Activated CD8-positive, alpha-beta T cell treated with anti-CD3 and anti-CD28 coated beads, Interleukin-2, amount 10 ng/mL, durations not matched to agents 7 days and 5 days (primary cell): ENCODE measurements at regions not wholly inside any gene's neighbourhood (a gene's known extent, or its start where the extent isn't known, plus 50 kb on each side); places are given as distances from the start of the nearest gene placed in this dataset.
"Not testable (repeated sequence)": the region's sequence is repeated elsewhere in the genome, so short reads cannot be mapped to it uniquely, and the experiment has no call there.

Source experiments
- ATAC-seq: fragments of 150-1000 bp; cut with Tn5 transposase; one replicate; pipeline ENCODE4 v1.10.0; 2021; ENCODE audit warnings: moderate library complexity
- CTCF ChIA-PET: fragments of 350-600 bp; sonication (Branson Sonifier 250); formaldehyde crosslinking; loops from one replicate; lab custom pipeline; 2021; ENCODE audit warnings: antibody characterized with exemption; lab: Charles Lee
- POLR2A ChIA-PET: fragments of 350-600 bp; sonication (Branson Sonifier 250); formaldehyde crosslinking; loops from one replicate; lab custom pipeline; 2021; ENCODE audit warnings: antibody characterized with exemption; lab: Charles Lee
- DNase-seq: peaks from one replicate; pipeline ENCODE4 v3.0.0-alpha.2; 2020
- H3K27ac Mint-ChIP-seq: one replicate; pipeline ENCODE4 v1.8.0; 2021; ENCODE audit warnings: mild to moderate bottlenecking, mixed read lengths
- H3K27me3 Mint-ChIP-seq: one replicate; pipeline ENCODE4 v1.8.0; 2021; ENCODE audit warnings: low read depth, mixed read lengths
- H3K36me3 Mint-ChIP-seq: one replicate; pipeline ENCODE4 v1.8.0; 2021; ENCODE audit warnings: low read depth, mixed read lengths
- H3K4me1 Mint-ChIP-seq: one replicate; pipeline ENCODE4 v1.8.0; 2021; ENCODE audit warnings: low read depth, mixed read lengths
- H3K4me3 Mint-ChIP-seq: one replicate; pipeline ENCODE4 v1.8.0; 2021; ENCODE audit warnings: mild to moderate bottlenecking, mixed read lengths
- H3K9me3 Mint-ChIP-seq: one replicate; pipeline ENCODE4 v1.8.0; 2022; ENCODE audit warnings: mixed read lengths; ENCODE audit not compliant: insufficient read depth

DNA sequence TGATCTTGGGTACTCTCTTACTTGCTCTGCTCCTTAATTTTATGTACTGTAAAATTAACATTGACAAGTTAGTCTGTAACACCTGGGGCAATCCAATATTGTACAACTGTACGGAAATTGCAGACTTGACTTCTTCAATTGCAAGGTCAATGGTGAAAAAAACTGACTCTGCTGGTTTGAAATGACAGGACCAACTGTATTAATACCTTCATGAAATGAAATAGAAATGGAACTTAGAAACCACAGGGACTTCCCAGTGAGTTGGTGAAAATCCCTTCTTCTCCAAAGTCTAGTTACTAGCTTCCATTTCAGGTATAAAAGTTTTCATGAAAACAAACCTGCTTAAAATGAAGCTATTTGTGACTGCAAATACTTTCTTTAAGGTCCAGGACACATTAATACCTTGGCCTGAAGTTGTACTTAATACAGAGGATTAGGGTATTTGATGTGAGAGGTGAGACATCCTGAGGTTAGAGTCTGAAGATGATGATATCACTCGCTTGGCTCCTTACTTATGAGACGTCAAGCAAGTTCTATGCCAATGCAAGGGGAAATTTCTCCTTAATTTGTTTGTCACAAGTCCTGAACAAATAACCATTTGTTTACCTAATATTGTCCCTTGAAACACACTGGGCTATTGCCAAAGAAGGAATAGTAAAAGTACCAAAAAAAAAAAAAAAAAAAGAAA is 226.2 kb upstream of the TP63 start:
- POLR2A ChIA-PET: no interaction called here
- ATAC-seq (no peak), DNase-seq (no peak)
- CTCF ChIA-PET: interaction anchor here (1.4 kb wide), 1 partner anchor 10 kb away, joined by 3 read pairs; no protein-coding TSS in a partner anchor
- Mint-ChIP-seq H3K36me3 (no peaks in the 10 kb centered on the region), H3K27me3 (no peaks in the 10 kb centered on the region), H3K4me1 (no peaks in the 10 kb centered on the region), H3K4me3 (no peak overlapping the region), H3K9me3 (no peaks in the 10 kb centered on the region), H3K27ac (no peak overlapping the region)

DNA sequence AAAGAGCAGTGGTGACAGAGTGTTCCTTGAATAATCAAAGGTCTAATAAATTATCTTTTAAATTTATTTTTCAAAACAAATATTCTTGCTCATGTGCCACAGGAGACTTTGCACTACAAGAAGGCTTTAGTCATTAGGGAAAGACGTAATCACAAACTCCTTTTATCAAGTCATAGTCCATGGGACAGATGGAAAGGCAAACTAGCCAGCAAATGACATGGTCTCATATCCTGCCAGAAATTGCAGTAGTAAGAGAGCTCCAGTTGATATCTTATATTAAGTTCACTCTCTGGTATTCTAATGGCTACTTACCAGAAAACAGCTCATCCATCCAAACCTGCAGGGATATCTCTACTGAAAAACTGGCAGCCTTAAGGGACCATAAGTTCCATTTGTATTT is 225.0 kb upstream of the TP63 start:
- ATAC-seq: no peak
- H3K36me3 Mint-ChIP-seq: no peaks in the 10 kb centered on the region
- H3K27me3 Mint-ChIP-seq: no peaks in the 10 kb centered on the region
- no peak overlapping the region for H3K4me3 Mint-ChIP-seq
- DNase-seq: no peak
- H3K4me1 Mint-ChIP-seq: no peaks in the 10 kb centered on the region
- ChIA-PET POLR2A (no interaction called here), CTCF (no interaction called here)
- H3K27ac Mint-ChIP-seq: no peak overlapping the region
- H3K9me3 Mint-ChIP-seq: no peaks in the 10 kb centered on the region

DNA sequence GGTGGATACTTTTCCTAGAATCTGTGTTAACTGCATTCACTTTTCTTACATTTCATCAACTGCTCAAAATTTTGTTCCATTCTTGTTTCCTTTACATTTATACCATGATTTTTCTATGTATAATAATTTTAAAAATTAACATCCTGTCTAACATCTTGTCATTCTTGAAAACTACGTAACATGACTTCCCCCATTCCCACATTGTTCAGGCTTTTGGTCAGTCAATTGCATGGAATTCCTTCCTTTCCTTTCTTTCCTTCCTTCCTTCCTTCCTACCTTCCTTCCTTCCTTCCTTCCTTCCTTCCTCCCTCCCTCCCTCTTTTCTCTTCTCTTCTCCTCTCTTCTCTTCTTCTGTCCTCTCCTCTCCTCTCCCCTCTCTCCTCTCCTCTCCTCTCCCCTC is 220.7 kb upstream of the TP63 start:
- no peaks in the 10 kb centered on the region for H3K4me1 Mint-ChIP-seq
- H3K4me3 Mint-ChIP-seq: no peak overlapping the region
- H3K36me3 Mint-ChIP-seq: no peaks in the 10 kb centered on the region
- ChIA-PET CTCF (interaction anchor here (1.2 kb wide), 1 partner anchor 138 kb away, joined by 7 read pairs; no protein-coding TSS in a partner anchor), POLR2A (no interaction called here)
- no peaks in the 10 kb centered on the region for H3K9me3 Mint-ChIP-seq
- DNase-seq (no peak), ATAC-seq (no peak)
- no peaks in the 10 kb centered on the region for H3K27me3 Mint-ChIP-seq
- no peak overlapping the region for H3K27ac Mint-ChIP-seq

DNA sequence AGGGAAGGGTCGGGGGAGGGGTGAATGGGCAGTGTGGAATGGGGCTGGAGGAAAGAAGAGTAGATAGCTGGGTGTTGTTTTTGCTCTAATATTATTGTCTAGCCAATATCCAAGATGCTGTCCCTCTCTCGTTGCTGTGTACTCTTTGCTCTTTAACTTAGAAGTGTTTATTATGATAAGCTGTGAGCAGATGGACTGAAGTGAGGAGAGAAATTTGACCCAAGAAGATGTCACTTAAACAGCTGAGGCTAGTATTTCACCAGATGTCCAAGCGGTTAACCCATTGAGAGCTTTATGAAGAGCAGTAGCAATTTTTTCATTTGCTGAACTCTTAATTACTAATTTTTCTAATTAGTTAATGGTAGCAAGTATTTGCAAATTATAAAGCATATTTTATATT is 212.2 kb upstream of the TP63 start:
- ATAC-seq: no peak

DNA sequence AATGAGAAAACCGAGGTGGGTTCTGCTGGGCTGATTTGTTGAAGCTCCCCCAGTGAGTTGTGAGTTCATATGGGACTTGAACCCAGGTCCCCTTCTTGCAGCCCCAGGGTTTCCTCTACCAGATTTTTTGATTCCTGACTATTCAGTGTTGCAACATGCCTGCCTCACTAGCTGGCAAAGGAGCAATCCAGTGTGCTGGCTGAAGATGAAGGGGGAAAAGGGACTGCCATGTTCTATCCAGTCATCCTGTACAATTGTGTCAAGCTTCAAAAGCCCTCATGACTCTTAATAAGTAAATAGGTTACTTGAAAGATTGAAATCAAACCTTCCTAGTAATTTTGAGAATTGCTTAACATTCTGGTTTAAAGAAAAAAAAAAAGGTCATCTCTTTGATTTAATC is 211.5 kb upstream of the TP63 start:
- DNase-seq: no peak
- no peaks in the 10 kb centered on the region for H3K27me3 Mint-ChIP-seq
- H3K9me3 Mint-ChIP-seq: no peaks in the 10 kb centered on the region
- no peak overlapping the region for H3K4me3 Mint-ChIP-seq
- ATAC-seq: no peak
- peaks cover under 1% of the 10 kb centered on the region for H3K4me1 Mint-ChIP-seq
- POLR2A ChIA-PET: no interaction called here
- CTCF ChIA-PET: interaction anchor here (0.6 kb wide), 2 partner anchors 10 to 292 kb away, joined by 3 read pairs; no protein-coding TSS in a partner anchor
- H3K36me3 Mint-ChIP-seq: no peaks in the 10 kb centered on the region
- no peak overlapping the region for H3K27ac Mint-ChIP-seq

More for the DNA sequence above, 212.2 kb upstream of the TP63 start:
- Mint-ChIP-seq H3K27me3 (no peaks in the 10 kb centered on the region), H3K4me1 (no peaks in the 10 kb centered on the region), H3K36me3 (no peaks in the 10 kb centered on the region), H3K27ac (no peak overlapping the region), H3K9me3 (no peaks in the 10 kb centered on the region), H3K4me3 (no peak overlapping the region)
- CTCF ChIA-PET: interaction anchor here (0.7 kb wide), 1 partner anchor 256 kb away, joined by 3 read pairs; no protein-coding TSS in a partner anchor
- POLR2A ChIA-PET: no interaction called here
- DNase-seq: no peak

DNA sequence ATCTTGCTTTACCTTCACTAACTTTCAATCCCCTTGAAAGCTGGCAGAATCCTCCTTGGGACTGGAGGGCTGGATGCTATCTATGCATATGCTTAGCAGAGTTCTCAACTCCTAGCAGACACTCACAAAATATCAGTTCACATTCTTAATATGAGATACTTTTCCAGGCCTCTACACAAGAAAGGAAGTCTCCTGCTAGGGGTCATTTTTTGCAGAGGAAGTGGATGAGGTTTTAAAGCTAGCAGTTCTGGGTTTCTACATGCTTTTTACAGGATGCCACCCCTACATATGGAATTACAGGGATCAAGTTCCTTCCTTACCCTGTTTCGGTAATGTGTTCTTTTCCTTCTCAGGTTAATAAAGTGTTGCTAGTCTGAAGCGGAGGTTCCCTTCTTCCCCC is 206.3 kb upstream of the TP63 start:
- no peak overlapping the region for H3K27ac Mint-ChIP-seq
- POLR2A ChIA-PET: no interaction called here
- ATAC-seq: no peak
- CTCF ChIA-PET: interaction anchor here (0.7 kb wide), 1 partner anchor 152 kb away, joined by 3 read pairs; no protein-coding TSS in a partner anchor
- no peaks in the 10 kb centered on the region for H3K9me3 Mint-ChIP-seq
- H3K27me3 Mint-ChIP-seq: no peaks in the 10 kb centered on the region
- H3K4me1 Mint-ChIP-seq: peaks cover 7% of the 10 kb centered on the region
- H3K36me3 Mint-ChIP-seq: no peaks in the 10 kb centered on the region
- DNase-seq: no peak
- no peak overlapping the region for H3K4me3 Mint-ChIP-seq

DNA sequence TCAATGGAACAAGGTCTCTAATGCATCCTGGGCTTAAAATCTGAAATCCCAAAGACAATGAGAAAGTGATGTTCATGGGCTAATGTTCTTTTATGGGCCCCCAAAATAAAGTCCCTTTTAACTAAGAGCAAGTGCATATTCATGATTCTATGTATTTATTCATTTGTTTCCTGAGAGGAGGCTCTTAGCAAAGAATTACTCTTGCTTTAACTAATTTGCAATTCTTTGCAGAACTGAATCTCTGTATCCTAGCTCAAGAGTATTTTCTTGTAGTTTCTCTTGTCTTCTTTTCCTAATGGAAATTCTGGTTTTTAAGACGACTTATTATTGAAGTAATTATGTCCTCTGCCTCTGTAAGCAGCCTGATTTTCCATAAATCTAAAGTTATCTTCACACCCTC is 202.2 kb upstream of the TP63 start:
- DNase-seq (no peak), ATAC-seq (no peak)
- Mint-ChIP-seq H3K4me1 (peaks cover 7% of the 10 kb centered on the region), H3K4me3 (no peak overlapping the region), H3K36me3 (no peaks in the 10 kb centered on the region), H3K27me3 (no peaks in the 10 kb centered on the region), H3K27ac (no peak overlapping the region), H3K9me3 (peaks cover 6% of the 10 kb centered on the region)
- CTCF ChIA-PET: no interaction called here
- POLR2A ChIA-PET: no interaction called here

DNA sequence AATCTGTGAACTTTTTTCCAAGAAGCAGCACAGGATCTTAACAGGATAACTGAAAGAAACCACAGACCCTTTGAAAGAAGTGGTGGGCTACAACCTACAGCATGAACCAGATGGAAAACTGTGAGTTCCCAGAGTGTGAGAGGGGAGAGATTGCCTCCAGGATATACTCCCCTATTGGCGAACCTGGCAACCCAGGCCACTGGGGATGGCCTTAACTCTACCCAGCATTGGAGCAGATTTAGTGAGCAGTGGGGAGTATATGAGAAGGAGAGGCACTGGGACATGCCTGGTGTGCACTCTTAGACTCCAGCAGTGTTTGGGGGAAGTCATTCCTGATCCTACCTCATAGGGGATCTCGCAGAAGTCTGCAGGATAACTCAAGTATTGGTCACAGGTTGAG is 201.0 kb upstream of the TP63 start:
- DNase-seq (no peak), ATAC-seq (no peak)
- Mint-ChIP-seq H3K27me3 (peaks cover 2% of the 10 kb centered on the region), H3K4me1 (peaks cover 1% of the 10 kb centered on the region), H3K27ac (no peak overlapping the region), H3K36me3 (no peaks in the 10 kb centered on the region), H3K9me3 (peaks cover 6% of the 10 kb centered on the region), H3K4me3 (no peak overlapping the region)
- POLR2A ChIA-PET: no interaction called here
- CTCF ChIA-PET: no interaction called here

DNA sequence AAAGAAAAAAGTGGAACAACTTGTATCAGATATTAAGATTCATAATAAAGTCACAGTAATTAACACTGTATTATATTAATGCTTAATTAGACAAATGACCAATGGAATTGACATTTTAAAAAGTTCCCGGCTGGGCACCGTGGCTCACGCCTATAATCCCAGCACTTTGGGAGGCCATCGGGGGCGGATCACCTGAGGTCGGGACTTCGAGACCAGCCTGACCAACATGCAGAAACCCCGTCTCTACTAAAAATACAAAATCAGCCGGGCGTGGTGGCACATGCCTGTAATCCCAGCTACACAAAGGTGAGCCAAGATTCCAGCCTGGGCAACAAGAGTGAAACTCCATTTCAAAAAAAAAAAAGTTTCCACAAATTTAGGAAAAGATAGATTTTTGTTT is 188.9 kb upstream of the TP63 start:
- POLR2A ChIA-PET, H3K27ac Mint-ChIP-seq, H3K27me3 Mint-ChIP-seq, CTCF ChIA-PET, ATAC-seq, H3K9me3 Mint-ChIP-seq, H3K4me3 Mint-ChIP-seq, H3K4me1 Mint-ChIP-seq, DNase-seq, H3K36me3 Mint-ChIP-seq: not testable (repeated sequence)

DNA sequence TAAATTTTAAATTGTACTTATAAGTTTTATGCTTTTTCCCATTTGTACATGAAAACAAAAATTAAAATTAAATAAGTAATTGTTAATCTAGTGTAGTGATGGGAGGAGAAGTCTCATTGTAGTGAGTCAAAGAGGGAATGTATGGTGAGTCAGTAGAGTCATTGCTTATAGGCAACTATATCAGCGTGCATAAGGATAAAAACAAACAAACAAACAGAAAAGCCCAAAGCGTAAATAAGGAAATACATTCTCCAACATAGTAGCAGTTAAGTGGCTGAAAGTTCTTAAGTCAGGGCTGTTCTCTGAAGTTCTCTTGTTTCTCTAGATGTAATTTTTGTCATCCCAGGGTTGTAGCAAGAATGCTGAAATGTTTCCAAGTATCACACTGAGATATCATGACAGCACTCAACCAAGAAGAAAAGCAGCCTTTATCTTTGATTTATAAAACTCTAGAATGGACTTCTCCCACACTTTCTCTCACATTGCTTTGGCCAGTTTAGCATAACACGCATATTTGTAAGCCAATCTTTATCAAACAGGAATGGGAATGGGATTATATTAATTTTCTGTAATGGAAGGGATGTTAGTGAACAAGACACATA is 184.1 kb upstream of the TP63 start:
- H3K9me3 Mint-ChIP-seq: no peaks in the 10 kb centered on the region
- H3K4me3 Mint-ChIP-seq: no peak overlapping the region
- DNase-seq (no peak), ATAC-seq (no peak)
- H3K27ac Mint-ChIP-seq: no peak overlapping the region
- ChIA-PET POLR2A (no interaction called here), CTCF (interaction anchor here (0.9 to 1.5 kb wide), 2 partner anchors 9 to 124 kb away, joined by 3 read pairs; no protein-coding TSS in a partner anchor)
- no peaks in the 10 kb centered on the region for H3K36me3 Mint-ChIP-seq
- H3K4me1 Mint-ChIP-seq: no peaks in the 10 kb centered on the region
- H3K27me3 Mint-ChIP-seq: no peaks in the 10 kb centered on the region

DNA sequence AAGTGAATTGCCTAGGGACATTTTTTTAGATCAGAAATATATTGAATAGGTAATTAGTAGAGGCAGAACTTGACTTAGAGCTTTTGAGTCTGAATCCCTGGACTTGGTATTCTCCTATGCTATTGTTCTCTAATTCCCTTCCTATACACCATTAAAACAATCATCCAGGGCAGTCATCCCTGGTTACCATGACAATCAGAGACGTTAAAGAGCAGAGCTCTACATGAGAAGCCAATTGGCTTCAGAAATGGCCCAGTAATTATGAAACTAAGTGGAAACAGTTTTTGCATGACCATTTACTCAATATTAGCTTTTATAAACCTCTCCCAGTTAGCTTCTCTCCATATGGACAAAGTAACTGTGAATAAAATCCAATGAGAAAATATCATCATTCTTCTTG is 182.1 kb upstream of the TP63 start:
- Mint-ChIP-seq H3K27ac (no peak overlapping the region), H3K27me3 (no peaks in the 10 kb centered on the region), H3K36me3 (no peaks in the 10 kb centered on the region), H3K9me3 (no peaks in the 10 kb centered on the region), H3K4me1 (no peaks in the 10 kb centered on the region), H3K4me3 (no peak overlapping the region)
- no peak for DNase-seq
- POLR2A ChIA-PET: interaction anchor here (0.6 kb wide), 1 partner anchor 634 kb away, joined by 3 read pairs; no protein-coding TSS in a partner anchor
- ATAC-seq: no peak
- CTCF ChIA-PET: interaction anchor here (0.8 kb wide), 1 partner anchor 1772 kb away, joined by 5 read pairs; no protein-coding TSS in a partner anchor

DNA sequence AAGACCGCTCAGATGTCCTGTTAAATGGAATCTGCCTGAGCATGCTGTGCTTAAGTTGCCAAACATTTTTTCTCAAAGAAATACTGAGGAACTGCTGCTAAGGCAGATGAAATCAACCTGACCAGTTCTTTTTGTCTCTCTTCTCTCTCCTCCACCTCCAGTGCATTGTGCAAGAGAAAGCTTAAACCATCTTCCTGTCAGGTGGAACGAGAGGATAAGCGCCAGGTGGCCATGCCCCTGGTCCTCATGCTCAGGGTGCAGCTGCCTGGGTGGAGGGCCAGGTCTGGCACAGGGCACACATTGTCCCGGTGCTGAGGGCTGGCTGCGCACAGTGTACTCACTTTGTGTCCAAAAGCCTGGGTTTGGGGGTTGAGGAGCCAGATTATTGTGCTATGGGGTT is 176.2 kb upstream of the TP63 start:
- DNase-seq: no peak
- Mint-ChIP-seq H3K4me3 (no peak overlapping the region), H3K36me3 (no peaks in the 10 kb centered on the region), H3K27ac (no peak overlapping the region), H3K9me3 (no peaks in the 10 kb centered on the region), H3K27me3 (no peaks in the 10 kb centered on the region), H3K4me1 (no peaks in the 10 kb centered on the region)
- POLR2A ChIA-PET: no interaction called here
- ATAC-seq: no peak
- CTCF ChIA-PET: no interaction called here
